IMR-90 (cell line): ENCODE measurements at regions not wholly inside any gene's neighbourhood (a gene's known extent, or its start where the extent isn't known, plus 50 kb on each side); places are given as distances from the start of the nearest gene placed in this dataset.

ENCODE experiments used
- ATAC-seq: fragments of 200-7000 bp; cut with Tn5 transposase; 2 replicates; pipeline ENCODE4 v1.9.1; 2020; ENCODE audit warnings: low read depth, mild to moderate bottlenecking, moderate library complexity
- BruUV-seq: library from RNA; stranded (reverse); fragments of 400-500 nt; replicated peaks from 2 replicates; lab custom pipeline; 2021; lab: Mats Ljungman, UMichigan
- CTCF ChIA-PET: fragments of 300-600 bp; formaldehyde crosslinking; extraction: SDS; loops from one replicate; lab custom pipeline; 2021; ENCODE audit warnings: antibody characterized with exemption; lab: Yijun Ruan, JAX
- POLR2A ChIA-PET: fragments of 300-600 bp; sonication (Branson Sonifier 250); formaldehyde crosslinking; loops from one replicate; lab custom pipeline; 2022; ENCODE audit warnings: antibody characterized with exemption; ENCODE audit not compliant: unreplicated experiment; lab: Charles Lee
- DNase-seq: peaks from one replicate; pipeline ENCODE4 v3.0.0; 2013
- H2AFZ ChIP-seq: replicated peaks from 2 replicates; pipeline ENCODE3; 2013; ENCODE audit warnings: low read length, mild to moderate bottlenecking; ENCODE audit not compliant: poor library complexity
- H2AK5ac ChIP-seq: 2 replicates; pipeline ENCODE4 v1.6.1; 2013; ENCODE audit warnings: low read depth, low read length, inconsistent platforms
- H2AK9ac ChIP-seq: replicated peaks from 2 replicates; pipeline ENCODE3; 2013; ENCODE audit warnings: mild to moderate bottlenecking, low read depth, low read length, moderate library complexity; ENCODE audit not compliant: poor library complexity
- H2BK120ac ChIP-seq: 2 replicates; pipeline ENCODE4 v1.6.1; 2013; ENCODE audit warnings: low read depth, low read length, inconsistent platforms
- H2BK15ac ChIP-seq: 3 replicates; pipeline ENCODE4 v1.6.1; 2013; ENCODE audit warnings: low read depth, low read length, inconsistent platforms
- H2BK20ac ChIP-seq: 2 replicates; pipeline ENCODE4 v1.6.1; 2013; ENCODE audit warnings: low read depth, mild to moderate bottlenecking, inconsistent platforms, low read length, moderate library complexity
- H2BK5ac ChIP-seq: 2 replicates; pipeline ENCODE4 v1.6.1; 2013; ENCODE audit warnings: mild to moderate bottlenecking, low read depth, low read length, inconsistent platforms; ENCODE audit not compliant: poor library complexity, severe bottlenecking
- H3K14ac ChIP-seq: replicated peaks from 2 replicates; pipeline ENCODE4 v1.6.1; 2013; ENCODE audit warnings: low read depth, low read length, inconsistent platforms
- H3K18ac ChIP-seq: 2 replicates; pipeline ENCODE4 v1.6.1; 2013; ENCODE audit warnings: low read depth, low read length, control low read depth
- H3K23ac ChIP-seq: 2 replicates; pipeline ENCODE4 v1.6.1; 2013; ENCODE audit warnings: low read depth, low read length, inconsistent platforms
- H3K27ac ChIP-seq: 2 replicates; pipeline ENCODE4 v1.5.1; 2013; ENCODE audit warnings: mild to moderate bottlenecking, control low read depth, low read length; ENCODE audit not compliant: insufficient read depth
- H3K27me3 ChIP-seq: 2 replicates; pipeline ENCODE4 v1.6.1; 2013; ENCODE audit warnings: low read length; ENCODE audit not compliant: control insufficient read depth, insufficient read depth
- H3K36me3 ChIP-seq: 2 replicates; pipeline ENCODE4 v1.6.1; 2013; ENCODE audit warnings: low read length, mixed read lengths; ENCODE audit not compliant: control insufficient read depth, insufficient read depth
- H3K4ac ChIP-seq: 2 replicates; pipeline ENCODE4 v1.6.1; 2013; ENCODE audit warnings: low read depth, low read length, inconsistent platforms
- H3K4me1 ChIP-seq: 2 replicates; pipeline ENCODE4 v1.6.1; 2013; ENCODE audit warnings: low read length, mixed read lengths; ENCODE audit not compliant: control insufficient read depth, insufficient read depth
- H3K4me2 ChIP-seq: 2 replicates; pipeline ENCODE4 v1.6.1; 2013; ENCODE audit warnings: low read depth, mild to moderate bottlenecking, control low read depth, low read length, moderate library complexity
- H3K4me3 ChIP-seq: 2 replicates; pipeline ENCODE4 v1.5.1; 2013; ENCODE audit warnings: low read depth, mild to moderate bottlenecking, control low read depth, low read length, moderate library complexity; ENCODE audit not compliant: insufficient read depth
- H3K56ac ChIP-seq: 2 replicates; pipeline ENCODE4 v1.6.1; 2013; ENCODE audit warnings: low read length, inconsistent platforms; ENCODE audit not compliant: insufficient read depth; ENCODE audit errors: extremely low read depth
- H3K79me1 ChIP-seq, 2 experiments: 2 replicates each; pipeline ENCODE4 v1.6.1; 2013; ENCODE audit warnings: low read length in 2 of 2, inconsistent platforms in 1 of 2, low read depth in 1 of 2
- H3K9ac ChIP-seq: 2 replicates; pipeline ENCODE4 v1.6.1; 2013; ENCODE audit warnings: low read depth, low read length, control low read depth
- H3K9me1 ChIP-seq: 2 replicates; pipeline ENCODE4 v1.6.1; 2013; ENCODE audit warnings: low read length, inconsistent platforms; ENCODE audit not compliant: insufficient read depth
- H3K9me3 ChIP-seq: 2 replicates; pipeline ENCODE4 v1.6.1; 2013; ENCODE audit warnings: low read length; ENCODE audit not compliant: control insufficient read depth, insufficient read depth
- H4K20me1 ChIP-seq: 2 replicates; pipeline ENCODE4 v1.6.1; 2013; ENCODE audit warnings: low read length, inconsistent platforms; ENCODE audit not compliant: insufficient read depth
- H4K5ac ChIP-seq: 2 replicates; pipeline ENCODE4 v1.6.1; 2013; ENCODE audit warnings: mild to moderate bottlenecking, low read depth, low read length, control low read depth
- H4K8ac ChIP-seq, 2 experiments: 2 replicates each; pipeline ENCODE4 v1.6.1; 2013; ENCODE audit warnings: low read depth in 2 of 2, low read length in 2 of 2, control low read depth in 1 of 2, inconsistent platforms in 1 of 2
- H4K91ac ChIP-seq: 2 replicates; pipeline ENCODE4 v1.6.1; 2013; ENCODE audit warnings: low read depth, low read length, inconsistent platforms; ENCODE audit not compliant: insufficient read depth
- CEBPB ChIP-seq: IDR thresholded peaks from 2 replicates; pipeline ENCODE4 v1.6.1; 2012; ENCODE audit warnings: low read depth, low read length, improper control_type of control experiment
- FOS ChIP-seq: fragments of 150-350 bp; IDR thresholded peaks from 2 replicates; pipeline ENCODE4 v1.6.1; 2016; ENCODE audit warnings: low read depth, low read length
- MAFK ChIP-seq: IDR thresholded peaks from 2 replicates; pipeline ENCODE4 v1.6.1; 2012; ENCODE audit warnings: low read depth, low read length, improper control_type of control experiment
- RCOR1 ChIP-seq: IDR thresholded peaks from 2 replicates; pipeline ENCODE4 v1.6.1; 2012; ENCODE audit warnings: mild to moderate bottlenecking, low read length, improper control_type of control experiment; ENCODE audit not compliant: insufficient replicate concordance
- WGBS, 2 experiments: methylation state at CpG; one replicate each; pipeline versions ENCODE4 v1.1.5 to v1.1.7; 2013; ENCODE audit warnings: missing lambda C conversion rate in 2 of 2; ENCODE audit not compliant: insufficient read length in 1 of 2; ENCODE audit errors: extremely low coverage in 2 of 2; 5-methylcytosine and 5-hydroxymethylcytosine counted together
- dilution Hi-C: fragments of 300-500 bp; cut with HindIII; formaldehyde crosslinking; loops from one replicate; pipeline ENCODE4 v1.14.3; 2018; ENCODE audit warnings: low sequenced_read_pairs; ENCODE audit not compliant: unreplicated experiment
- in situ Hi-C: fragments of 300-500 bp; cut with MboI; formaldehyde crosslinking; loops from 3 replicates; pipeline ENCODE4 v1.14.3; 2019; ENCODE audit warnings: low sequenced_read_pairs, inconsistent platforms, mixed read lengths
- intact Hi-C: fragments of 100-400 bp; cut with micrococcal nuclease; formaldehyde crosslinking; loops from 2 replicates; pipeline ENCODE4 v1.10.0; 2022

- Histone ChIP-seq H2BK120ac (no peak overlapping the region), H3K79me1 (no peaks in the 10 kb centered on the region), H4K5ac (no peak overlapping the region), H2AK9ac (no peak overlapping the region), H3K4ac (no peak overlapping the region), H3K14ac (no peak overlapping the region), H4K91ac (no peak overlapping the region), H3K56ac (no peak overlapping the region), H3K27ac (no peak overlapping the region), H4K20me1 (no peaks in the 10 kb centered on the region), H4K8ac (no peak overlapping the region), H3K36me3 (no peaks in the 10 kb centered on the region), H2AK5ac (no peak overlapping the region), H3K4me3 (no peak overlapping the region), H3K4me2 (no peak overlapping the region), H3K9me3 (no peaks in the 10 kb centered on the region), H2AFZ (no peak overlapping the region), H3K4me1 (no peaks in the 10 kb centered on the region), H3K9ac (no peak overlapping the region), H3K18ac (no peak overlapping the region), H3K27me3 (no peaks in the 10 kb centered on the region), H3K9me1 (no peaks in the 10 kb centered on the region), H2BK15ac (no peak overlapping the region), H2BK20ac (no peak overlapping the region), H2BK5ac (no peak overlapping the region), H3K23ac (no peak overlapping the region)
- TF ChIP-seq CEBPB: no peak
- TF ChIP-seq FOS: no peak
- no peak for TF ChIP-seq MAFK
- no peak for TF ChIP-seq RCOR1
- POLR2A ChIA-PET: no interaction called here
- ATAC-seq (no peak), DNase-seq (no peak)
- intact Hi-C loops: no loop called here
- CTCF ChIA-PET: no interaction called here
- in situ Hi-C loops: no loop called here
- dilution Hi-C loops: no loop called here
- BruUV-seq: no TSS peak
- WGBS, 2 experiments: no CpG with 5 or more reads among the region's 3 CpGs
Observed at GRCh38 chr5:50550993-50551392, 109.9 kb upstream of the EMB start.
